Fibroblast of lung (primary cell): ENCODE measurements at regions not wholly inside any gene's neighbourhood (a gene's known extent, or its start where the extent isn't known, plus 50 kb on each side); places are given as distances from the start of the nearest gene placed in this dataset.

Source experiments
- EZH2 ChIP-seq: IDR thresholded peaks from 2 replicates; pipeline ENCODE4 v1.5.1; 2012; ENCODE audit warnings: low read length, control low read depth, mild to moderate bottlenecking; ENCODE audit errors: missing control alignments
- TF ChIP-seq, protein P1 (sequence below), 2 donors: IDR thresholded peaks in 1 of 2; conservative IDR thresholded peaks in 1 of 2; 1 replicate in 1 of 2; 2 replicates in 1 of 2; pipeline ENCODE4 v1.5.1; 2011 to 2012; ENCODE audit warnings: low read length in 2 of 2, control low read depth in 1 of 2, inconsistent platforms in 1 of 2, low read depth in 1 of 2, mild to moderate bottlenecking in 1 of 2

DNA sequence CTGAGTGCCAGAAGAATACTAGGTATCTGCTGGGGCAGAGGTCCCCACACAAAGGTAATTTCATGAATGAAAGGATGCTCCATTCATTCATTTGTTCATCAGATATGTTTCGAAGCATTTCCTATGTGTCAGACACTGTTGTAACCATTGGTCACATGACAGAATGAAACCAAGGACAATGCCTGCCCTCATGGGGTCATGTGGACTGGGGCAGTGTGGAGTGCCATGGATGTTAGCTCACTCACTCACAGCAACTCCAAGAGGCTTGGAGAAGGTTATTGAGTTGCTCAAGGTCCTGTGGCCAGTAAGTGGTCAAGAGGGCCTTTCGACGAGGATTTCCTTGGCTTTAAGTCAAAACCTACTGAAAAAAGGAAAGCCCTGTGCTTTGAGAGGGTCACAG, 223.5 kb downstream of the ARHGAP12 start:
- TF ChIP-seq, protein P1, sequence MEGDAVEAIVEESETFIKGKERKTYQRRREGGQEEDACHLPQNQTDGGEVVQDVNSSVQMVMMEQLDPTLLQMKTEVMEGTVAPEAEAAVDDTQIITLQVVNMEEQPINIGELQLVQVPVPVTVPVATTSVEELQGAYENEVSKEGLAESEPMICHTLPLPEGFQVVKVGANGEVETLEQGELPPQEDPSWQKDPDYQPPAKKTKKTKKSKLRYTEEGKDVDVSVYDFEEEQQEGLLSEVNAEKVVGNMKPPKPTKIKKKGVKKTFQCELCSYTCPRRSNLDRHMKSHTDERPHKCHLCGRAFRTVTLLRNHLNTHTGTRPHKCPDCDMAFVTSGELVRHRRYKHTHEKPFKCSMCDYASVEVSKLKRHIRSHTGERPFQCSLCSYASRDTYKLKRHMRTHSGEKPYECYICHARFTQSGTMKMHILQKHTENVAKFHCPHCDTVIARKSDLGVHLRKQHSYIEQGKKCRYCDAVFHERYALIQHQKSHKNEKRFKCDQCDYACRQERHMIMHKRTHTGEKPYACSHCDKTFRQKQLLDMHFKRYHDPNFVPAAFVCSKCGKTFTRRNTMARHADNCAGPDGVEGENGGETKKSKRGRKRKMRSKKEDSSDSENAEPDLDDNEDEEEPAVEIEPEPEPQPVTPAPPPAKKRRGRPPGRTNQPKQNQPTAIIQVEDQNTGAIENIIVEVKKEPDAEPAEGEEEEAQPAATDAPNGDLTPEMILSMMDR (conservative IDR thresholded peaks at IDR 0.05 in 1 of 2, IDR thresholded peaks at IDR 0.05 in 1 of 2; ENCODE audit: low read depth in 1 of 2, low read length in 2 of 2), result no peak
- no peak for TF ChIP-seq EZH2
